H9 (cell line): ENCODE measurements at regions not wholly inside any gene's neighbourhood (a gene's known extent, or its start where the extent isn't known, plus 50 kb on each side); places are given as distances from the start of the nearest gene placed in this dataset.

Experiments
- DNase-seq: peaks from one replicate; pipeline ENCODE4 v3.0.0-alpha.2; 2017
- H2AFZ ChIP-seq: one replicate; pipeline ENCODE4 v1.6.1; 2013; ENCODE audit warnings: mild to moderate bottlenecking, low read length, control low read depth, moderate library complexity
- H2AK5ac ChIP-seq: 2 replicates; pipeline ENCODE4 v1.6.1; 2013; ENCODE audit warnings: low read length, control low read depth, mixed read lengths; ENCODE audit not compliant: insufficient read length
- H2BK120ac ChIP-seq: one replicate; pipeline ENCODE4 v1.6.1; 2013; ENCODE audit warnings: low read depth, mild to moderate bottlenecking, low read length, control low read depth, inconsistent platforms; ENCODE audit not compliant: poor library complexity, severe bottlenecking
- H2BK12ac ChIP-seq: 2 replicates; pipeline ENCODE4 v1.6.1; 2013; ENCODE audit warnings: low read length, control low read depth, mixed read lengths, low read depth; ENCODE audit not compliant: insufficient read length
- H2BK15ac ChIP-seq: 2 replicates; pipeline ENCODE4 v1.6.1; 2013; ENCODE audit warnings: low read depth, low read length, control low read depth
- H2BK20ac ChIP-seq: one replicate; pipeline ENCODE4 v1.6.1; 2013; ENCODE audit warnings: low read depth, mild to moderate bottlenecking, low read length, control low read depth, inconsistent platforms; ENCODE audit not compliant: poor library complexity, severe bottlenecking
- H2BK5ac ChIP-seq: 2 replicates; pipeline ENCODE4 v1.6.1; 2013; ENCODE audit warnings: low read length, control low read depth, mixed read lengths; ENCODE audit not compliant: insufficient read length
- H3K14ac ChIP-seq: 2 replicates; pipeline ENCODE4 v1.6.1; 2013; ENCODE audit warnings: low read length, control low read depth; ENCODE audit not compliant: insufficient read depth
- H3K18ac ChIP-seq: 2 replicates; pipeline ENCODE4 v1.6.1; 2013; ENCODE audit warnings: low read depth, mild to moderate bottlenecking, mixed read lengths, low read length, control low read depth; ENCODE audit not compliant: insufficient read length
- H3K23ac ChIP-seq: 2 replicates; pipeline ENCODE4 v1.6.1; 2013; ENCODE audit warnings: low read length, control low read depth, mixed read lengths, low read depth; ENCODE audit not compliant: insufficient read length
- H3K23me2 ChIP-seq: 2 replicates; pipeline ENCODE4 v1.6.1; 2013; ENCODE audit warnings: low read depth, mild to moderate bottlenecking, mixed read lengths, low read length, control low read depth; ENCODE audit not compliant: insufficient read length, poor library complexity, severe bottlenecking
- H3K27ac ChIP-seq: 2 replicates; pipeline ENCODE4 v1.5.1; 2013; ENCODE audit warnings: low read length, control low read depth, mixed read lengths, low read depth; ENCODE audit not compliant: insufficient read length
- H3K27me3 ChIP-seq: 2 replicates; pipeline ENCODE4 v1.6.1; 2013; ENCODE audit warnings: low read length, control low read depth, inconsistent platforms; ENCODE audit not compliant: insufficient read depth
- H3K4ac ChIP-seq: 2 replicates; pipeline ENCODE4 v1.6.1; 2013; ENCODE audit warnings: low read depth, mild to moderate bottlenecking, control low read depth, inconsistent platforms, low read length, moderate library complexity
- H3K4me1 ChIP-seq: 2 replicates; pipeline ENCODE4 v1.6.1; 2013; ENCODE audit warnings: low read length, control low read depth, inconsistent platforms; ENCODE audit not compliant: insufficient read depth
- H3K4me2 ChIP-seq: 2 replicates; pipeline ENCODE4 v1.6.1; 2013; ENCODE audit warnings: low read length, control low read depth, mixed read lengths; ENCODE audit not compliant: insufficient read length, insufficient read depth
- H3K56ac ChIP-seq: 2 replicates; pipeline ENCODE4 v1.6.1; 2013; ENCODE audit warnings: low read depth, mild to moderate bottlenecking, mixed read lengths, low read length, control low read depth; ENCODE audit not compliant: insufficient read length
- H3K79me1 ChIP-seq: 2 replicates; pipeline ENCODE4 v1.6.1; 2013; ENCODE audit warnings: low read depth, mild to moderate bottlenecking, moderate library complexity, low read length, control low read depth, inconsistent platforms; ENCODE audit not compliant: insufficient read depth, poor library complexity, severe bottlenecking
- H3K79me2 ChIP-seq: 2 replicates; pipeline ENCODE4 v1.6.1; 2013; ENCODE audit warnings: low read length, control low read depth, inconsistent platforms; ENCODE audit not compliant: insufficient read depth
- H3K9ac ChIP-seq: 2 replicates; pipeline ENCODE4 v1.6.1; 2013; ENCODE audit warnings: low read length, control low read depth, mixed read lengths; ENCODE audit not compliant: insufficient read length; ENCODE audit errors: extremely low read depth
- H3K9me3 ChIP-seq: one replicate; pipeline ENCODE4 v1.6.1; 2013; ENCODE audit warnings: low read depth, low read length, inconsistent platforms; ENCODE audit not compliant: control insufficient read depth
- H3T11ph ChIP-seq: one replicate; pipeline ENCODE4 v1.6.1; 2013; ENCODE audit warnings: mild to moderate bottlenecking, low read length, control low read depth, inconsistent platforms
- H4K20me1 ChIP-seq: one replicate; pipeline ENCODE4 v1.6.1; 2013; ENCODE audit not compliant: control insufficient read depth, insufficient read length, insufficient read depth
- H4K5ac ChIP-seq: 2 replicates; pipeline ENCODE4 v1.6.1; 2013; ENCODE audit warnings: low read depth, mild to moderate bottlenecking, mixed read lengths, low read length, control low read depth; ENCODE audit not compliant: insufficient read length
- H4K8ac ChIP-seq: replicated peaks from 2 replicates; pipeline ENCODE4 v1.6.1; 2013; ENCODE audit warnings: low read length, control low read depth, mixed read lengths, low read depth; ENCODE audit not compliant: insufficient read length
- H4K91ac ChIP-seq: 2 replicates; pipeline ENCODE4 v1.6.1; 2013; ENCODE audit warnings: low read depth, mild to moderate bottlenecking, moderate library complexity, mixed read lengths, low read length, control low read depth; ENCODE audit not compliant: insufficient read length
- H3K27ac Mint-ChIP-seq, 3 experiments: 2 replicates in 2 of 3; 3 replicates in 1 of 3; pipeline ENCODE4 v1.8.0; 2020 to 2021; ENCODE audit warnings: mixed read lengths in 3 of 3, mild to moderate bottlenecking in 1 of 3, moderate library complexity in 1 of 3
- H3K27me3 Mint-ChIP-seq: 2 replicates; pipeline ENCODE4 v1.8.0; 2021; ENCODE audit warnings: low read depth, mild to moderate bottlenecking, moderate library complexity, mixed read lengths
- H3K36me3 Mint-ChIP-seq, 3 experiments: 2 replicates in 2 of 3; 3 replicates in 1 of 3; pipeline ENCODE4 v1.8.0; 2020 to 2021; ENCODE audit warnings: low read depth in 3 of 3, mixed read lengths in 3 of 3; ENCODE audit not compliant: insufficient read depth in 1 of 3
- H3K4me1 Mint-ChIP-seq, 2 experiments: 2 replicates each; pipeline ENCODE4 v1.8.0; 2020; ENCODE audit warnings: mixed read lengths in 2 of 2
- H3K4me3 Mint-ChIP-seq, 2 experiments: 2 replicates in 1 of 2; 3 replicates in 1 of 2; pipeline ENCODE4 v1.8.0; 2020 to 2021; ENCODE audit warnings: mild to moderate bottlenecking in 2 of 2, mixed read lengths in 2 of 2, moderate library complexity in 1 of 2
- H3K9me3 Mint-ChIP-seq, 2 experiments: 2 replicates in 1 of 2; 3 replicates in 1 of 2; pipeline ENCODE4 v1.8.0; 2020; ENCODE audit warnings: mild to moderate bottlenecking in 2 of 2, mixed read lengths in 2 of 2, moderate library complexity in 1 of 2
- whole genome bisulfite sequencing: extraction: QIAGEN DNeasy Blood & Tissue Kit; methylation state at CpG from one replicate; pipeline ENCODE4 v1.1.7; 2013; ENCODE audit warnings: missing lambda C conversion rate, low lambda C conversion rate, mixed read lengths; ENCODE audit not compliant: insufficient read length; ENCODE audit errors: extremely low coverage; 5-methylcytosine and 5-hydroxymethylcytosine counted together
- TF ChIP-seq, protein P1 (sequence below): fragments of 200-600 bp; sonication (generic); conservative IDR thresholded peaks from 3 replicates; pipeline ENCODE4 v1.8.0; 2021; ENCODE audit warnings: antibody characterized with exemption, mild to moderate bottlenecking

DNA sequence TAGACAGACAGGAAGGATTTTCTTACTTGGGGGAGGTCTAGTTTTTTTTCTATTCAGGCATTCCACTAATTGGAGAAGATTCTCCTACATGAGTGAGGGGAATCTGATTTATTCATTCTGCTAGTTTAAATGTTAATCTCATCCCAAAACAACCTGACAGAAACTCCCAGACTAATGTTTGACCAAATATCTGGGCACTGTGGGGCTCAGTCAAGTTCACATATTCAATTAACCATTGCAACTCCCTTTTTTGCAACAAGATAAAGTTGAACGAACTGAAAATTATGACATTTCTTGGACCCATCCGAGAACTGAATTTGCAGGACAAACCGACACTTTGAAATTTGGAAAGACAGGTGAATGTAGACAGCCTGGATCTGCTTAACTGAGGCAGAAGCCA lies 194.4 kb upstream of the PTER start:
- no peak overlapping the region for H2BK20ac ChIP-seq

More for the DNA sequence above, 194.4 kb upstream of the PTER start:
- H3K4ac ChIP-seq, result no peak overlapping the region
- H3K27me3 ChIP-seq, result no peaks in the 10 kb centered on the region
- H2BK120ac ChIP-seq, result no peak overlapping the region
- Mint-ChIP-seq H3K9me3 (peaks cover 34 to 41% of the 10 kb centered on the region in 2 experiments), H3K4me3 (no peak overlapping the region; a peak in 1 of 5 replicates), H3K27ac (peak overlapping the region; percentile 87 to 96 (median 93); a peak in 6 of 7 replicates), H3K4me1 (peaks cover 33 to 37% of the 10 kb centered on the region in 2 experiments), H3K27me3 (no peaks in the 10 kb centered on the region), H3K36me3 (peaks cover 16 to 48% (median 20%) of the 10 kb centered on the region in 3 experiments)
- TF ChIP-seq, protein P1, sequence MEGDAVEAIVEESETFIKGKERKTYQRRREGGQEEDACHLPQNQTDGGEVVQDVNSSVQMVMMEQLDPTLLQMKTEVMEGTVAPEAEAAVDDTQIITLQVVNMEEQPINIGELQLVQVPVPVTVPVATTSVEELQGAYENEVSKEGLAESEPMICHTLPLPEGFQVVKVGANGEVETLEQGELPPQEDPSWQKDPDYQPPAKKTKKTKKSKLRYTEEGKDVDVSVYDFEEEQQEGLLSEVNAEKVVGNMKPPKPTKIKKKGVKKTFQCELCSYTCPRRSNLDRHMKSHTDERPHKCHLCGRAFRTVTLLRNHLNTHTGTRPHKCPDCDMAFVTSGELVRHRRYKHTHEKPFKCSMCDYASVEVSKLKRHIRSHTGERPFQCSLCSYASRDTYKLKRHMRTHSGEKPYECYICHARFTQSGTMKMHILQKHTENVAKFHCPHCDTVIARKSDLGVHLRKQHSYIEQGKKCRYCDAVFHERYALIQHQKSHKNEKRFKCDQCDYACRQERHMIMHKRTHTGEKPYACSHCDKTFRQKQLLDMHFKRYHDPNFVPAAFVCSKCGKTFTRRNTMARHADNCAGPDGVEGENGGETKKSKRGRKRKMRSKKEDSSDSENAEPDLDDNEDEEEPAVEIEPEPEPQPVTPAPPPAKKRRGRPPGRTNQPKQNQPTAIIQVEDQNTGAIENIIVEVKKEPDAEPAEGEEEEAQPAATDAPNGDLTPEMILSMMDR, result no peak
- H4K91ac ChIP-seq, result no peak overlapping the region
- peak overlapping the region; percentile 79 for H2BK12ac ChIP-seq
- H2BK15ac ChIP-seq, result no peak overlapping the region
- no peaks in the 10 kb centered on the region for H3K79me2 ChIP-seq
- no CpG with 5 or more reads among the region's 3 CpGs for WGBS
- H3K56ac ChIP-seq, result no peak overlapping the region
- H3T11ph ChIP-seq, result peak overlapping the region; percentile 82
- no peak overlapping the region for H2AFZ ChIP-seq
- peak overlapping the region; percentile 32 for H3K4me2 ChIP-seq
- no peak overlapping the region for H3K9ac ChIP-seq
- H3K79me1 ChIP-seq, result no peaks in the 10 kb centered on the region
- peaks cover 9% of the 10 kb centered on the region for H3K9me3 ChIP-seq
- no peak overlapping the region for H3K23ac ChIP-seq
- H3K27ac ChIP-seq, result peak overlapping the region; percentile 50
- no peak for DNase-seq
- H4K20me1 ChIP-seq, result no peaks in the 10 kb centered on the region
- no peak overlapping the region for H2BK5ac ChIP-seq
- H3K23me2 ChIP-seq, result no peaks in the 10 kb centered on the region
- H3K18ac ChIP-seq, result peak overlapping the region; percentile 38
- H4K5ac ChIP-seq, result no peak overlapping the region
- H3K14ac ChIP-seq, result no peak overlapping the region
- peaks cover 4% of the 10 kb centered on the region; the same call in 1 of the 2 replicates for H3K4me1 ChIP-seq
- no peak overlapping the region for H4K8ac ChIP-seq
- no peak overlapping the region for H2AK5ac ChIP-seq
